BJ (cell line): ENCODE measurements at regions not wholly inside any gene's neighbourhood (a gene's known extent, or its start where the extent isn't known, plus 50 kb on each side); places are given as distances from the start of the nearest gene placed in this dataset.

Experiments
- CTCF ChIA-PET: fragments of 350-600 bp; formaldehyde crosslinking; extraction: SDS; loops from one replicate; lab custom pipeline; 2021; ENCODE audit warnings: antibody characterized with exemption, inconsistent platforms; lab: Yijun Ruan, JAX
- POLR2A ChIA-PET: fragments of 300-600 bp; sonication (Branson Sonifier 250); formaldehyde crosslinking; extraction: SDS; loops from one replicate; lab custom pipeline; 2021; ENCODE audit warnings: antibody characterized with exemption; lab: Charles Lee
- DNase-seq: peaks from one replicate; pipeline ENCODE4 v3.0.0-alpha.2; 2011; ENCODE audit warnings: low read depth
- H3K27me3 ChIP-seq: 2 replicates; pipeline ENCODE4 v1.6.0; 2011; ENCODE audit warnings: low read length; ENCODE audit not compliant: control insufficient read depth, insufficient read depth
- H3K36me3 ChIP-seq: 2 replicates; pipeline ENCODE4 v1.5.1; 2011; ENCODE audit warnings: low read length; ENCODE audit not compliant: control insufficient read depth, insufficient read depth
- H3K4me3 ChIP-seq: 2 replicates; pipeline ENCODE4 v1.5.1; 2011; ENCODE audit warnings: low read depth, mild to moderate bottlenecking, control low read depth, low read length
- TF ChIP-seq, protein P1 (sequence below): IDR thresholded peaks from 2 replicates; pipeline ENCODE4 v1.5.1; 2011; ENCODE audit warnings: low read depth, mild to moderate bottlenecking, control low read depth, inconsistent platforms, low read length, moderate library complexity; ENCODE audit not compliant: insufficient read depth

DNA sequence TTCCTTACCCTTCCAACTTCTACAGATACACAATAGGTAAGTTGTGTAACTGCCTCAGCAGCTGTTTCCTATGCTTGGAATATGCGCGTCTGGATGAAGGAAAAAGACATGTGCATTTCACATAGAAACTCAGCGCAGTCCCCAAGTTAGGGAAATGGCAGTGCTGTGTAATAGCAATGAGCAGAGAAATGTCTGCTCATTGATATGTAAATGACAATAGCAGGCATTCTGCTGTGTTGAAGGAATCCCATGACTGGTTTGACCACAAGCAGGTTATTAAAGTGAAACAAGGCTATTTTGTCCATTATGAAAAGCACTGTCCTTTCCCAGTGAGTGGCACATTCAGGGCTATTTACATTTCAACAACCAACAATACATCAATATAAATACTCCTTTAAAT, 106.6 kb downstream of the BTG1 start:
- Histone ChIP-seq H3K4me3 (no peak overlapping the region), H3K36me3 (no peaks in the 10 kb centered on the region), H3K27me3 (no peaks in the 10 kb centered on the region)
- no peak for DNase-seq
- TF ChIP-seq, protein P1, sequence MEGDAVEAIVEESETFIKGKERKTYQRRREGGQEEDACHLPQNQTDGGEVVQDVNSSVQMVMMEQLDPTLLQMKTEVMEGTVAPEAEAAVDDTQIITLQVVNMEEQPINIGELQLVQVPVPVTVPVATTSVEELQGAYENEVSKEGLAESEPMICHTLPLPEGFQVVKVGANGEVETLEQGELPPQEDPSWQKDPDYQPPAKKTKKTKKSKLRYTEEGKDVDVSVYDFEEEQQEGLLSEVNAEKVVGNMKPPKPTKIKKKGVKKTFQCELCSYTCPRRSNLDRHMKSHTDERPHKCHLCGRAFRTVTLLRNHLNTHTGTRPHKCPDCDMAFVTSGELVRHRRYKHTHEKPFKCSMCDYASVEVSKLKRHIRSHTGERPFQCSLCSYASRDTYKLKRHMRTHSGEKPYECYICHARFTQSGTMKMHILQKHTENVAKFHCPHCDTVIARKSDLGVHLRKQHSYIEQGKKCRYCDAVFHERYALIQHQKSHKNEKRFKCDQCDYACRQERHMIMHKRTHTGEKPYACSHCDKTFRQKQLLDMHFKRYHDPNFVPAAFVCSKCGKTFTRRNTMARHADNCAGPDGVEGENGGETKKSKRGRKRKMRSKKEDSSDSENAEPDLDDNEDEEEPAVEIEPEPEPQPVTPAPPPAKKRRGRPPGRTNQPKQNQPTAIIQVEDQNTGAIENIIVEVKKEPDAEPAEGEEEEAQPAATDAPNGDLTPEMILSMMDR, result no peak
- CTCF ChIA-PET, result interaction anchor here (2.3 kb wide), 1 partner anchor 10 kb away, joined by 6 read pairs; no protein-coding TSS in a partner anchor
- POLR2A ChIA-PET, result no interaction called here

DNA sequence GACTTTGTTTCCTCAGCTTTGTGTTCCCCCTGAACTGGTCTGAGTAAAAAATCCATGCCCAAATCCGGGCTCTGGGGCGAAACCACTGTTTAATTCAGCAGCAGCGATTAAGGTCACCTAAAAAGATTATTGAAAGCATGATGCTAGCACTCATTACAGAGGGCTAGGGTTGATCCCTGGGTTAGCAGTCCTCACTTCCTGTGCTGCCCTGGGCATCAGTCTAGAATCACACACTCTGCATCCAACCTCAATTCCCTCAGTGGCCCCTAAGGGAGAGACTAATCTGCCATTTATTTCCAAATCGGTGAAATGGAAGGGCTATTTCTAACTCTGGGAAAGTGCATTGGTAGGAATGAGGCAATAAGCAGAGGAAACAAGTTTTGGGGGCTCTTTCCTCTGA, 107.2 kb downstream of the BTG1 start:
- POLR2A ChIA-PET, result no interaction called here
- CTCF ChIA-PET, result interaction anchor here (2.3 kb wide), 1 partner anchor 11 kb away, joined by 6 read pairs; no protein-coding TSS in a partner anchor
- no peaks in the 10 kb centered on the region for H3K36me3 ChIP-seq

DNA sequence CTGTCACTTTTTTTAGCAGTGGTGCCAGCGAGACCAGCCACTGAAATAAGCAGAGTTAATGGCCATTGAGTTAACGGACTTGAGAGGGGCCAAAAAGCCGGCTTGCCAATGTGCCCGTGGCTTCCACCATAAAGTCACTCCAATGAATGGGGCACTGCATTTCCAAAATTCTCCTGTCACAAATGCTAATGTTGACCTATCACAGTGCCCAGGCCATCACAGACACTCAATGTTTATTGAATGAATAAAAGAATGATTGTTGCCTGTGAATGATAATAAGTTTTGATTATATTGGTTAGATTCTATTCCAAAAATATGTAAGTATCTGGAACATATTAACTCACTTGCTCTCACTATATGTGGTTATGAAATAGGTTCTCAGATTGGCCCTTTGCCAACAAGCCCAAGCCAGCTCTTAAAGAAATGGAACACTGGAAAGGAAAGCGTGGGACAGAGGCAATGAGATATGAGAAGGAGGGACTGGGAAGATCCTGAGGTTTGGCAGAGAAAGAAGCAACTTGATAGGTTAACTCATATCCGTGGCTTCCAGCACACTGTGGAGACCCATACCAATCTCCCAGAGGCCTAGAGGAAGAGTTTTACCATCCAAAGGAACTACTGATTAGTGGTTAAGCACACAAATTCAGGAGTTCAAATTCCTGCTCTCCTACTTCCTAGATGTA, 108.7 kb downstream of the BTG1 start:
- Histone ChIP-seq H3K4me3 (no peak overlapping the region), H3K36me3 (no peaks in the 10 kb centered on the region), H3K27me3 (no peaks in the 10 kb centered on the region)
- POLR2A ChIA-PET, result no interaction called here
- TF ChIP-seq, protein P1, result no peak
- CTCF ChIA-PET, result no interaction called here
- no peak for DNase-seq

More for the DNA sequence above, 107.2 kb downstream of the BTG1 start:
- Histone ChIP-seq H3K27me3 (no peaks in the 10 kb centered on the region), H3K4me3 (no peak overlapping the region)
- TF ChIP-seq, protein P1, result no peak
- no peak for DNase-seq

DNA sequence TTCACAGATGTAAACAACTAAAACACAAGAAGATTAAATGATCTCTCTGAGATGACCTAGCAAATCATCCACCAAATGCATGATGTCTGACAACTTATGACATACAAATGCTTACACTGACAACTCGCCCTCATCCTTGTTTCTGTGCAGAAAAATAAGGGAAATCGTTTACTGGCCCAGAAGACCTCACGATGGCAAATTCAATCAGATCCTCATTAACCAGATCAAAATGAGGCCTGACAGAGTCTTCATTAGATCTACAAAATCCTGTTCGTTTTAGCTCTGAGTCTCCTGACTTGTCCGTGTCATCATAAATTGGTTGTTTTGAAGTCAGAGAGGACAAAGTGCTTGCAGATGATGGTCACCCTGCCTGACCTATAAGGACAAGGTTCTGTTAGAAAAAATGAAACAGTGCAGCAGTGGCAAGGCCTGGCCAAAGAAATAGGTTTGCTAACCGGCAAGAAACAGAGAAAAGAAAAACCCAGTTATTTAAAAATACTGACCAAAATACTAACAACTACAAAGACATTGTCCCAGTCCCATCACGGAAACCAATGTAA, 109.5 kb downstream of the BTG1 start:
- TF ChIP-seq, protein P1, result no peak
- ChIA-PET POLR2A (no interaction called here), CTCF (interaction anchor here (0.7 kb wide), 1 partner anchor 108 kb away, joined by 3 read pairs; no protein-coding TSS in a partner anchor)
- DNase-seq, result no peak
- H3K36me3 ChIP-seq, result no peaks in the 10 kb centered on the region
- no peaks in the 10 kb centered on the region for H3K27me3 ChIP-seq
- no peak overlapping the region for H3K4me3 ChIP-seq

DNA sequence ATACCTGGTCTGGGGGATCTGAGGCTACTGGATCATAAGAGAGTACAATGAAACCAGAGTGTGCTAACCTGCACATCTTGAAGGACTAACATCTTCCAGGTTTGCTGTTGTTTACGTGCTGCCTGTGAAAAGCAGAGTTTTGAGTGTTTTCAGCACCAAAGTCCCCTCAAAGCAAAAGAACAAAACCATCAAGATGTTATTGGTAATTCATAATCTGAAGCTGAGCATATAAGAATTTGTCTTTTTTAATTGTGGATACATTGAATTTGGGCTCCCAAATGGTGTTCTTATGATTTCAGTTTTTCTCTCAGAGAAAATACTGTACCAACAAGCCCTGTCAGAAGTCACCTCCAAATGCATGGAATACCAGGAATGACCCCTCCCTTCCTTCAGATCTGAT, 110.2 kb downstream of the BTG1 start:
- POLR2A ChIA-PET, result no interaction called here
- H3K4me3 ChIP-seq, result no peak overlapping the region
- H3K27me3 ChIP-seq, result no peaks in the 10 kb centered on the region
- CTCF ChIA-PET, result interaction anchor here (0.7 kb wide), 1 partner anchor 109 kb away, joined by 3 read pairs; no protein-coding TSS in a partner anchor
- no peaks in the 10 kb centered on the region for H3K36me3 ChIP-seq
- DNase-seq, result no peak
- TF ChIP-seq, protein P1, result no peak
